Stimulated activated CD8-positive, alpha-beta memory T cell treated with anti-CD3 and anti-CD28 coated beads, Interleukin-4, amount 100 ng/mL, for 4 hours (primary cell): ENCODE measurements at regions not wholly inside any gene's neighbourhood (a gene's known extent, or its start where the extent isn't known, plus 50 kb on each side); places are given as distances from the start of the nearest gene placed in this dataset.
A peak's percentile ranks its signal among the peaks of the same experiment; 100 is the strongest.

Experiments
- DNase-seq, 2 donors: peaks; one replicate each; pipeline ENCODE4 v3.0.0-alpha.2; 2020; ENCODE audit warnings: low read depth in 2 of 2, low spot score in 1 of 2

DNA sequence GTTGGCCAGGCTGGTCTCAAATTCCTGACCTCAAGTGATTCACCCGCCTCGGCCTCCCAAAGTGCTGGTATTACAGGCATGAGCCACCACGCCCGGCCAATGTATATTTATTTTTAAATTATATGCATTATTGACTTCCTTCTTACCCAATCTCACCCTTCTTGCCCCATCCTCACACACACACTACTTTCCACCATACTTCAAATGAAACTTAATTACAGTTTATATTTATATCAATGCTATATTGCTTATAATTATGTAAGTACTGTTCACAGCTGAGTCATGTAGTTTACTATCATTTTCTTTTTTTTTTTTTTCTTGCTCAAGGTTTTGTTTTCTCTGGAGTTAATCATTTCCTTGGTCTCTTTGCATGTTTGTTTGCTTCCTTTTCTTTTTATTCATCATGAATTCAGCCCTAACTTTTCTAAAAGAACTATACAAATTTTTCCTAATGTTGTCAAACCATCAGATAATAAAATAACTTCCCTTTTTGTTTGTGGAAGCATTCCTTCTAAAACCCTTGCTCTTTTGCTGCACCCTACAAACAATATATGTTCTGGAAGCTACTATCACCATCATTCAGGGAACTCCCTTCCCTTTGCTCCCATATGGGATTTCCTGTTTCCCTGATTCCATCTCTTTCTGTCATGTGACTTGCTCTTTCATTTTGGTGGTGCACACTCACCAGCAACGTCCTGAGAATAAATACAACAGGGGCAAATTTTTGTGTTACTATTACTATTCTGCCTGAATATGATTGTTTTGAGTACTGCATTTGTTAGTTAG, 201.7 kb upstream of the SASH1 start:
- no peak for DNase-seq

DNA sequence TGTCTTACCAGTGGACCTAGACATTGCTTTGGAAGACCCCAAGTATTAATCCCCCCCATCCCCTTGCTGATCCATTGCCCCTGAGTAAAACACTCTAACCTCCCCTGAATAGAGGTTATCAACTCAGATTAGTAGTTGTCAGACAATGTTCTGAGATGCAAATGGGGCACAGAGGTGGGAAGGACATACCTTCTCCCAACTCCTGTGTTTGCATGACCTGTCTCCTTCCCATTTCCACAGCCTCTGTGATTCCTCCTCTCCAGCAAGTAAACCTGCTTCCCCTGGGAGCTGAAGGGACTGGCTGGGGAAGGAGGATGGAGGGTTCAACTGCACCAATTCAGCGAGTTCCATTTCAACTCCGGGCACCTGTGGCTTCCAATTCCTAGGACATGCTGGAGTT, 199.8 kb upstream of the SASH1 start:
- DNase-seq = no peak

DNA sequence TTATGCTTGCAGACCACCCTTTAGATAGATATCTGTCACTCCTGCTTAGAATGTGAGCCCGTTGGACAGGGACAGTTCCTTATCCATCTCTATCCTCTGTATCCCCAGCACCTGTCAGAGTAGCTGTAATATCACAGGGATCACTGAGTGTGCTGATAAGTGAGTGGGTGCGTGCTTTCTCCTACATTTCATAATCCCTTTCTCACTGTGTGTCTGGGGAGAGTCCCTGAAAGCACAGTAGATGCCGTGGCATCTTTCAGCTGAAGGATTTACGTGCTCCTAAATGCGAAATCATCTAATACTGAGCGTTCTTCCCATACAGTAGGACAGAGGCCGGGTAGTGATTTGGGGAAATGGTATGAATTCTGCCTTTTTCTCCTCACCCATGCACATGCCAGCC, 198.9 kb upstream of the SASH1 start:
- DNase-seq = no peak

GRCh38 chr6:148144917-148145521, 197.6 kb upstream of the SASH1 start:
- peak in 1 of 2 donors; percentile 9 for DNase-seq

DNA sequence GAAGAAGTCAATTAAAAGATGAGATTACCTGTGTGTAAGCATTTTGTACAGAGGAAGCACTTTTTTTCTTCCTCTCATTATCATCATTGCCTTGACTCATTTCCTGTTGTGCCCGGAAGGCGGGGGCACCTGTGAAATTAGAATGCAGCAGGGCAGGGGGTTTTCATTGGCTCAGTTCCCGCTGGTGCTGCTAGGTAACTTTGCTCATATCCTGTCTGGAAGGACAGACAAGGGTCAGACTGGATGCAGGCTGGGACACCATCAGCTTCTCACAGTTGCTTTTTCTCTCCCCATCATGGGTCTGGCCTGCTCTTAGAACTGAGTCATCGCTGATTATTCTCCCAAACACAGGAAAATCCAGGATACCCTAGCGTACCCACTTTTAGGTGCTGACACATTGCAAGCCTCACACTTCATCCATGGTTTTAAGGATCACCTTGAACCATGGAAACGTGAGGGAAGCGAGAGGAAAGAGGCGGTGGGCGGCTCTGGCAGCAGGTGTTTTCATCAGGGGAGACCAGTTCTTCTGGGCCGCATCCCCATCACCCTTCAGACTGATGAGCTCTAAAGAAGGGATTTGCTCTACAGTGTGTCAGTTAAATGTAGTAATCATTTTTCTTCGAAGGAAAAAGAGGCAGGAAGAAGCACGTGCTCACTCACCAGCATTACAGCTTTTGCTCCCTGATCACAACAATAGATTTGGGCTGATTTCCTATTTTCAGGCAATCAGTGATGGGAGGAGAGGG, 195.7 kb upstream of the SASH1 start:
- DNase-seq = peak; percentile 6 to 25

DNA sequence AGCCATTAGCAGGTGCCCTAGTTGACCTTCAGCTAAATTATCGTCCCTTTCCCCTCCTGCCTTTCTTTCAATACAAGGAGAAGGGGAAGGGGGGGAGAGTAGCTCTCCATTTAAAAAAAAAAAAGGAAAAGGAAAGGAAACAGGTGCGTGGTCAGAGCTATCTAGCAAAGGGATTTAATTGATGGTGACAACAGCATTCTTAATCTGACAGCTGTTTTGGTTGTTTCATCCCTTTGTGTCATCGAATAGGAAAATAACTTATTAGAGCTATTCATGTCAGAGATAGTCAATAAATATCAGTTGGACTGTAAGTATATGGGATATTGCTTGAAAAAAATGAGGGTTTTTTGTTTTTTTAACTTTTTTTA, 195.2 kb upstream of the SASH1 start:
- no peak for DNase-seq

DNA sequence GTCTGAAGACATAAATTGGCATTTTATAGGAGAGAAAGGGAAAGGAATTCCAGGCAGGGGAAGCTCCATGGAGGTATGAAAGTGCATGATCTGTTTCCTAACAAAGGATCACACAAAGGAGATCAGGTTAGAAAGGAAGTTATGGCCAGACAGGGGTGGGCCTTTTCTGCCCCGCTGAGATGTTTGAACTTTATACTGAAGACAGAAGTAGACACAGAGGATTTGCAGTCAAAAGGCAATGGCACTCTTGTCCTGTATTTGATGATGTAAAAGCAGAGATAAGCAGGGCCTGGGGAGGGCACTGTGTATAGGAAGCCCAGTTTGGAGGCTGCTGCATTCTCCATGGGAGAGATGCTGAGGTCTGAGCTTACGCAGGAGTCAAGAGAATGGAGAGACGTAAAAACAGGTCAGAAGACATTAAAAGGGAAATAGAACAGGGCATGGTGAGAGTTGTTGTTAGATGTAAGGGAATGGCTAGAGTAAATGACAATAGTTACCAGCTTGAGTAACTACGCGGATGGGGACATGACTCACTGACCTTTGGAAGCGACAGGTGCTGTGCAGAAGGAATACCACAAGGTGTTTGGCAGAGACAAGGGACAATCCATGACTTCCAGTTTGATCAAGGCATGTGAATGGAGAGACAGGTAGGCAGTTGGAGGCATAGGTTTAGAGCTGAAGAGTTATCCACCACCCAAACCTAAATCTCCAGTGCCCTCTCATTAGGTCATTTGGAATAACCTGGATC, 190.6 kb upstream of the SASH1 start:
- DNase-seq = no peak

GRCh38 chr6:148154668-148155067, 188.0 kb upstream of the SASH1 start:
- no peak for DNase-seq

DNA sequence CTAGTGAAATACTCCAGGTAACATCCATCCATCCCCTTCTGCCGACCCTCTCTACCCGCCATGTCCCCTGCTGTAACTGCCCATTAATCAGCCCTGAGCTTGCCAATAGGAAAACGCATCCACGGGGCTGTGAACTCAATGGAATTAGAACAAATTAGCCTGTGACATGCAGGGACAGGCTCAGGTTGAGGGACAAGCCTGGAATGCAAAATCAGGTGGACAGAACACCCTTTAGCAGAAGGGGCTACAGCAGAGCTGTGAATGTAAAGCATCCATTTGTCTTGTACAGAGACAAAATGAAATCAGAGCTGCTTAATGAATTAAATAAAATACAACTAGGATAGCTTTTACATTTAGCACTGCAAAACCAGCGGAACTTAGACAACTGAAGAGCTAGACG, 187.3 kb upstream of the SASH1 start:
- no peak for DNase-seq

DNA sequence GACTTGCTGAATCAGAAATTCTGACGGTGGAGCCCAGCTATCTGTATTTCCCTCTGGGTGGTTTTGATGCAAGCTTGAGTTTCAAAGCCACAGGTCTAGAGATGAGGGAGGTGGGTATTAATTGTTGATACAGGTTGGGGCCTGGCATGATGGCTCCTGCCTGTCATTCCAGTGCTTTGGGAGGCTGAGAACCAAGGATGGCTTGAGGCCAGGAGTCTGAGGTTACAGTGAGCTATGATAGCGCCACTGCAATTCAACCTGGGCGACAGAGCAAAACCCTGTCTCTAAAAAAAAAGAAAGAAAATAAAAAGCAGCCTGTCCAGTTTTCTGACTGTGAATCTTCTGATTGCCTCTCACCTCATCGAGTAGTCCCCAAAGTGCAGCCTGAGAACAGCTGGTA, 184.8 kb upstream of the SASH1 start:
- DNase-seq = no peak

DNA sequence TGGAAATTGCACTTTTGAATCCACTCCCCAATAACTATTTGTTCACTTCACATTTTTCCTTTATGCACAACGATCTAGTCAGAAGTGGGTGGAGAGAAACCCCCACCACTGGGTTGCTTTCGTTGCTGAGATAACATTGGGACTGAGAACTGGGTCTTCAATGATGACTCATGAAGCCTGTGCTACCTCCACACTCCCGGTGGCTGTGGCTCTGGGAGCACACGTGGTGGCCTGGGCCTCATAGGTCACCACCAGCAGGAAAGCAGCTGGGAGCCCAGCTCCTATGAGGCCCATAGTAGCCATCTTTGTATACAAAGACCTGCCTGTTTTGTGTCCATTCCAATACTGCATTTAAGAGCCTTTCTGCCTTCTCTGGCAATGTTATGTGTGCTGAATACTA, 178.0 kb upstream of the SASH1 start:
- no peak for DNase-seq

DNA sequence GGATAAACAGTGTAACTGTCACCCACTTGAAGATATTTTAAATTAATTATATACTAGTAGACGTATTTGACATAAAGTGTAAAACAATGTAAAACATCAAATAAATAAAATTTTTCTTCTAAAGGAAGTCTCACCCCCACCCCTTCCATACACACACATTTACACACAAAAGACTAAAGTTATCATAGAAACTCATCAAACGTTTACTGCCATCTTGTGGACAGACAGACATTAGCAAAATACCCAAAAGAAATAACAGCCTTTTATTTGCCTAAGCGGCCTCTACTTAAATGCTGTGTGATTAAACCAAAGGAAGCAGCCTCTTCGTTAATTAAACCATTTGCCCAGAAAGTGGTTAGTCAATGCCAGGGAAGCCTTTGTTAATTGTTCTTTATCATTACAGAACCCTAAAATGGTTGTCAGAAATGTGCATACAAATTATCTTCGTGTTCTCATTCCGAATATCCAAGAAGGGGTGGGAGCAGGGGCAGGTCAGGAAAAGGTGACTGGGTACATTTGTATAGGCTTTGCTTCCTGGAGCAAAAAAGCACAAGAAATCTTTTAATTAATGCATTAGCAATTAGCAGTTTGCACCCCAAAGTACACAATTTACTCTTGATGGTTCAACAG, 176.2 kb upstream of the SASH1 start:
- DNase-seq = no peak

GRCh38 chr6:148169706-148170105, 172.9 kb upstream of the SASH1 start:
- DNase-seq = no peak

GRCh38 chr6:148170286-148170685, 172.4 kb upstream of the SASH1 start:
- DNase-seq = no peak

GRCh38 chr6:148173548-148173947, 169.1 kb upstream of the SASH1 start:
- DNase-seq = no peak

GRCh38 chr6:148175550-148176188, 167.0 kb upstream of the SASH1 start:
- DNase-seq = no peak

GRCh38 chr6:148177589-148178233, 164.9 kb upstream of the SASH1 start:
- no peak for DNase-seq

- DNase-seq = no peak
Observed at GRCh38 chr6:148179786-148180185, 162.9 kb upstream of the SASH1 start.

DNA sequence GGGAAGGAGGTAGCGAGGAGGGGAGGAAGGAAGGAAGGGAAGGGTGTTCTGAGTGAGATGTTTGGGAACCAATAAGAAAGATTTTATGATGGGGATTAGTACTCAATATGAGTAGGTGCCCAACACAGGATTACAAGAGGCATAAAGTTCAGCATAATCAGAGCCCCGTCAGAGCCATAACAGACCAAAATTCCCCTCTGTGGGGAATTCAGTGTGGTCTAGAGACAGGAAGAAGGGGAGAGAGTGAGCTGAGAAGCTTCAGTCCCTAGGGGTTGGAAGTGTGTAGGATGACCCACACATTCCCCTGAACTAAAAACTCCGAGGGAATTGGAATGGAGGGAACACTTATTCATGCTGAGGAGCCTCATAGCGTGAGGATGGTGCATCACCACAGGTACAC, 160.3 kb upstream of the SASH1 start:
- DNase-seq = no peak

DNA sequence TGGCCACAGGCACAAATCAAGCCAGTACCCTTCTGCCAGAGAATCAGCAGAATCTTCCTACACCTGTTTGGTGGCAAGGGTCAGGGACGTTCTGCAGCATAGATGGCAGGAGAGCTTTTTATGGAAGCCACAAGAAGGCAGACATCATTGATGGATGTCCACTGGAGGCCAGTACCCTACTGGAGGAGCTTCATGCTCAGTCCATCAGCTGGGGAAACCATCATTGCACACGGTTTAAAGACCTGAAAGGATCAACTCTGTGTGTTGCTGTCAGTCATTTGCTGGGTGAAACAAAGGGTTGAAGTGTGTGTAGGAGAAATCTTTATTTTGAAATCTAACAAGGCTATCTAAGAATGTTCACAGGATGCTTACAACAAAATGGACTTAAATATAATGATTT, 158.9 kb upstream of the SASH1 start:
- no peak for DNase-seq
